Activated B cell treated with CpG ODN at 0.5 μM for 24 hours (primary cell): ENCODE measurements at regions not wholly inside any gene's neighbourhood (a gene's known extent, or its start where the extent isn't known, plus 50 kb on each side); places are given as distances from the start of the nearest gene placed in this dataset.

Source experiments
- ATAC-seq: fragments of 200-7000 bp; cut with Tn5 transposase; one replicate; pipeline ENCODE4 v1.10.0; 2021; ENCODE audit warnings: low read depth, mild to moderate bottlenecking, moderate library complexity
- CTCF ChIA-PET: fragments of 350-600 bp; sonication (Branson Sonifier 250); formaldehyde crosslinking; loops from one replicate; lab custom pipeline; 2021; ENCODE audit warnings: antibody characterized with exemption; lab: Charles Lee
- POLR2A ChIA-PET: fragments of 350-600 bp; sonication (Branson Sonifier 250); formaldehyde crosslinking; loops from one replicate; lab custom pipeline; 2021; ENCODE audit warnings: antibody characterized with exemption; lab: Charles Lee
- DNase-seq: peaks from one replicate; pipeline ENCODE4 v3.0.0; 2022
- H3K27ac Mint-ChIP-seq: one replicate; pipeline ENCODE4 v1.8.0; 2020; ENCODE audit warnings: mixed read lengths
- H3K27me3 Mint-ChIP-seq: one replicate; pipeline ENCODE4 v1.8.0; 2021; ENCODE audit warnings: mixed read lengths
- H3K36me3 Mint-ChIP-seq: one replicate; pipeline ENCODE4 v1.8.0; 2021; ENCODE audit warnings: low read depth, mixed read lengths
- H3K4me1 Mint-ChIP-seq: one replicate; pipeline ENCODE4 v1.8.0; 2021; ENCODE audit warnings: mixed read lengths
- H3K4me3 Mint-ChIP-seq: one replicate; pipeline ENCODE4 v1.8.0; 2020; ENCODE audit warnings: mild to moderate bottlenecking, mixed read lengths
- H3K9me3 Mint-ChIP-seq: one replicate; pipeline ENCODE4 v1.8.0; 2020; ENCODE audit warnings: mixed read lengths
- CTCF ChIP-seq: fragments of 200-600 bp; IDR thresholded peaks from one replicate; pipeline ENCODE4 v1.8.0; 2022; ENCODE audit warnings: antibody characterized with exemption, mild to moderate bottlenecking
- intact Hi-C: fragments of 100-400 bp; cut with micrococcal nuclease; formaldehyde crosslinking; loops from one replicate; pipeline ENCODE4 v1.15.1; 2024

GRCh38 chr4:62899646-62900364, 1509.4 kb downstream of the TECRL start:
- TF ChIP-seq CTCF = no peak
- Mint-ChIP-seq H3K27me3 (no peaks in the 10 kb centered on the region), H3K4me1 (no peaks in the 10 kb centered on the region), H3K9me3 (peaks cover 4% of the 10 kb centered on the region), H3K27ac (no peak overlapping the region), H3K36me3 (no peaks in the 10 kb centered on the region), H3K4me3 (no peak overlapping the region)
- DNase-seq (no peak), ATAC-seq (no peak)
- POLR2A ChIA-PET = no interaction called here
- CTCF ChIA-PET = interaction anchor here (0.6 kb wide), 1 partner anchor 15 kb away, joined by 4 read pairs; no protein-coding TSS in a partner anchor
- intact Hi-C loops = no loop called here

GRCh38 chr4:62898115-62898514, 1511.1 kb downstream of the TECRL start:
- DNase-seq = no peak
- no peak for TF ChIP-seq CTCF
- POLR2A ChIA-PET = no interaction called here
- no peaks in the 10 kb centered on the region for H3K4me1 Mint-ChIP-seq
- CTCF ChIA-PET = no interaction called here
- no peak overlapping the region for H3K4me3 Mint-ChIP-seq
- peaks cover 4% of the 10 kb centered on the region for H3K9me3 Mint-ChIP-seq
- no peak overlapping the region for H3K27ac Mint-ChIP-seq
- H3K36me3 Mint-ChIP-seq = no peaks in the 10 kb centered on the region
- intact Hi-C loops = no loop called here
- H3K27me3 Mint-ChIP-seq = no peaks in the 10 kb centered on the region
- no peak for ATAC-seq

GRCh38 chr4:62896721-62897120, 1512.5 kb downstream of the TECRL start:
- DNase-seq (no peak), ATAC-seq (no peak)
- Mint-ChIP-seq H3K9me3 (peaks cover 1% of the 10 kb centered on the region), H3K27ac (no peak overlapping the region), H3K4me3 (no peak overlapping the region), H3K4me1 (no peaks in the 10 kb centered on the region), H3K27me3 (no peaks in the 10 kb centered on the region), H3K36me3 (no peaks in the 10 kb centered on the region)
- intact Hi-C loops = no loop called here
- ChIA-PET CTCF (no interaction called here), POLR2A (no interaction called here)
- no peak for TF ChIP-seq CTCF

GRCh38 chr4:62881901-62882300, 1527.3 kb downstream of the TECRL start:
- CTCF ChIA-PET = no interaction called here
- Mint-ChIP-seq H3K36me3 (no peaks in the 10 kb centered on the region), H3K4me1 (no peaks in the 10 kb centered on the region), H3K27ac (no peak overlapping the region), H3K4me3 (no peak overlapping the region), H3K27me3 (no peaks in the 10 kb centered on the region), H3K9me3 (peaks cover 8% of the 10 kb centered on the region)
- no peak for ATAC-seq
- TF ChIP-seq CTCF = no peak
- no peak for DNase-seq
- intact Hi-C loops = no loop called here
- POLR2A ChIA-PET = no interaction called here

- Mint-ChIP-seq H3K4me3 (no peak overlapping the region), H3K36me3 (no peaks in the 10 kb centered on the region), H3K9me3 (peaks cover 11% of the 10 kb centered on the region), H3K4me1 (no peaks in the 10 kb centered on the region), H3K27me3 (no peaks in the 10 kb centered on the region), H3K27ac (no peak overlapping the region)
- intact Hi-C loops = no loop called here
- DNase-seq = no peak
- no peak for TF ChIP-seq CTCF
- ATAC-seq = no peak
- CTCF ChIA-PET = no interaction called here
- POLR2A ChIA-PET = no interaction called here
Observed at GRCh38 chr4:62881210-62881609, 1528.0 kb downstream of the TECRL start.
